Cardiac fibroblast (primary cell): ENCODE measurements at regions not wholly inside any gene's neighbourhood (a gene's known extent, or its start where the extent isn't known, plus 50 kb on each side); places are given as distances from the start of the nearest gene placed in this dataset.
A peak's percentile ranks its signal among the peaks of the same experiment; 100 is the strongest.
"Not testable (repeated sequence)": the region's sequence is repeated elsewhere in the genome, so short reads cannot be mapped to it uniquely, and the experiment has no call there.

Experiments used
- DNase-seq, 2 donors: peaks; one replicate each; pipeline versions ENCODE4 v3.0.0 to v3.0.0-alpha.2; 2010; ENCODE audit warnings: low read depth in 2 of 2
- H3K4me3 ChIP-seq, 2 donors: replicated peaks in 1 of 2; 1 replicate in 1 of 2; 2 replicates in 1 of 2; pipeline ENCODE4 v1.5.1; 2011; ENCODE audit warnings: low read depth in 2 of 2, low read length in 2 of 2, mild to moderate bottlenecking in 2 of 2, moderate library complexity in 1 of 2
- TF ChIP-seq, protein P1 (sequence below): IDR thresholded peaks from one replicate; pipeline ENCODE4 v1.5.1; 2011; ENCODE audit warnings: low read depth, mild to moderate bottlenecking, low read length, inconsistent platforms

DNA sequence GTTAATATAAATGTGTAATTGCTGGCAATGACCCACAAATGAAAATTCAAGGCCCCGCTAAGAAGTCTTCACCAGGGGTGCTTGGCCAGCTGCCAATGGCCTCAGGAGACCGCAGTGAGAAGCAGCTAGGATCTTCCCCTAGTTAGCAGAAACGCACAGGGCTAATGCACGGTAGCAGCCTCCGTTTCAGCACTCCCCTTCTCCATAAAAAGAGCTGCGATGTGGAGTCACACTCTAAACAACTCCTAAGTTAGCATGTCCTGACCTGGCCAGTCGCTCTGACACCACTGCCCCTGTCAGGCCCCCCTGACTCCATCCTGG is 139.0 kb downstream of the SEPTIN14 start:
- TF ChIP-seq, protein P1, sequence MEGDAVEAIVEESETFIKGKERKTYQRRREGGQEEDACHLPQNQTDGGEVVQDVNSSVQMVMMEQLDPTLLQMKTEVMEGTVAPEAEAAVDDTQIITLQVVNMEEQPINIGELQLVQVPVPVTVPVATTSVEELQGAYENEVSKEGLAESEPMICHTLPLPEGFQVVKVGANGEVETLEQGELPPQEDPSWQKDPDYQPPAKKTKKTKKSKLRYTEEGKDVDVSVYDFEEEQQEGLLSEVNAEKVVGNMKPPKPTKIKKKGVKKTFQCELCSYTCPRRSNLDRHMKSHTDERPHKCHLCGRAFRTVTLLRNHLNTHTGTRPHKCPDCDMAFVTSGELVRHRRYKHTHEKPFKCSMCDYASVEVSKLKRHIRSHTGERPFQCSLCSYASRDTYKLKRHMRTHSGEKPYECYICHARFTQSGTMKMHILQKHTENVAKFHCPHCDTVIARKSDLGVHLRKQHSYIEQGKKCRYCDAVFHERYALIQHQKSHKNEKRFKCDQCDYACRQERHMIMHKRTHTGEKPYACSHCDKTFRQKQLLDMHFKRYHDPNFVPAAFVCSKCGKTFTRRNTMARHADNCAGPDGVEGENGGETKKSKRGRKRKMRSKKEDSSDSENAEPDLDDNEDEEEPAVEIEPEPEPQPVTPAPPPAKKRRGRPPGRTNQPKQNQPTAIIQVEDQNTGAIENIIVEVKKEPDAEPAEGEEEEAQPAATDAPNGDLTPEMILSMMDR, result no peak
- no peak for DNase-seq

DNA sequence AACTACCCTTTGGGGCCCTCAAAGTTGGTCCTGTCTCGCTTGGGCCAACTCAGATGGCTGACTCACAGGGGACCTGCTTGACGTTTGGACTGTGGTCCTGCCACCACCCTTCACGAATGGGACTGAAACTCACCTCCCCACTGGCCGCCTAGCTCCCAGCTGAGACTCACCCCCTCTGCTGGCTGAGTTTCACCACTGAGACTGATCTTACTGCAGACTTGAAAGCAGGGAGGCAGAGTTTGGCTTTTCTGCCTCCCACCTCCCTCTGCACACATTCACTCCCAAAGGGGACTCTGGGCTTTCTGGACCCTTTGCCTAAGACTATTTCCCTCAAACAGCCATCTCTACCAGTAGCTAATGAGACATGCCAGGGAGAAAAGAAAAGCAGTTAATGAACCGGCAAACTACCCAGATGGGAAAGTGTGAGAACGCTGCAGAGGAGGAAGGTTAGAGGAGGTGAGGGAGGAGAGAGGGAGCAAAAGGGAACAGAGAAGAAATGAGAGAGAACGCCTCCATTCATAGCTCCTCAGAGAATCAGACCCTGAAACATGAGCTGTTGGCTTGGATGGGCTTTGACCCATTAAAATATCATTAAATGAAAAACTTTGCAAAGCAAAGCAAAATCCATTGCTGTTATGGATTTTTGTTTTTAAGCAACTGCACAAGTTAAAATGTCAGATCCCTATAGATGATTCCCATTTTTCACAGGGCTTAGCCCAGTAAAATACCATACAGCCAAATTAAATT is 139.5 kb downstream of the SEPTIN14 start:
- DNase-seq, H3K4me3 ChIP-seq: not testable (repeated sequence)

More for the DNA sequence above, 139.0 kb downstream of the SEPTIN14 start:
- no peak overlapping the region for H3K4me3 ChIP-seq

DNA sequence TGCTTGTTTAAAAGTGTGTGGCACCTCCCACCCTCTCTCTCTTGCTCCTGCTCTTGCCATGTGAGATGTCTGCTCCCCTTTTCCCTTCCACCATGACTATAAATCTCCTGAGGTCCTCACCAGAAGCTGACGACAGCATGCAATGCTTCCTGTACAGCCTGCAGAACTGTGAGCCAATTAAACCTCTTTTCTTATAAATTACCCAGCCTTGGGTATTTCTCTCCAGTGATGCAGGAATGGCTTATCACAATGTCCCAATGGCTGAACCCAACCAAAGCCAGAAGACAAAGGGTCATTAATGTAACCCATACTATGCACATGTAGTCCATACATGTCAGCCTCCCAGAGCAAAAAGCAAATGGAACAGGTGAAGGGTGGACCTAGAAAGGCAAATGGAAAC is 141.5 kb downstream of the SEPTIN14 start:
- DNase-seq, H3K4me3 ChIP-seq: not testable (repeated sequence)

DNA sequence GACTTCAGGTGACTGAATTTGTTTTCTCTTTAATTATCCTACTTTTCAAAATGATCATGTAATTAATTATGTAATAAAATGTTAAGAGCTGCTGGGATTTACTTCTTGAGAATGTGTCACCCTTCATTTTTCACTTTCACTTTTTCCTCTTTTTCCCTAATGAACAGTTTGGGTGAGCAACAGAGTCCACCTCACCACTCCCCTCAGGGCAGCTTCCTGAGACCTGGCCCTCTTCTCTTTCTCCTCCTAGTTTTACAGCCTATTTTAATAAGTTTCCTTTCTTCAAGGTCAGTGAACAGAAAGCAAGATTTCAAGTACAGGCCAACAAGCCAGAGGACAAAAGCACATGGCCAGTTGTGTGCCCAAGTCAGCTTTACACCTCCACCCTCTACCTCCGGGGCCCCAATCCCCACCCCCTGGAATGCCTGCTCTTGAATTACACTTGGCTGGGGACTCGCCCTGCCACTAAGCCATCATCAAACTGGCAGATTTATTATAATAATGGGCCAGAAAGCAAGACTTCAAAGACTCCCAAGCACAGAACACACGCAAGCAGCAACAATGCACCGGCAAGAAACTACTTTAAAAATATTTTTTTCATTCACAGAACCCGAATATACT is 143.1 kb upstream of the VOPP1 start:
- H3K4me3 ChIP-seq, DNase-seq: not testable (repeated sequence)

- DNase-seq, H3K4me3 ChIP-seq: not testable (repeated sequence)
These were observed 142.1 kb upstream of the VOPP1 start for GRCh38 chr7:55714370-55714769.

DNA sequence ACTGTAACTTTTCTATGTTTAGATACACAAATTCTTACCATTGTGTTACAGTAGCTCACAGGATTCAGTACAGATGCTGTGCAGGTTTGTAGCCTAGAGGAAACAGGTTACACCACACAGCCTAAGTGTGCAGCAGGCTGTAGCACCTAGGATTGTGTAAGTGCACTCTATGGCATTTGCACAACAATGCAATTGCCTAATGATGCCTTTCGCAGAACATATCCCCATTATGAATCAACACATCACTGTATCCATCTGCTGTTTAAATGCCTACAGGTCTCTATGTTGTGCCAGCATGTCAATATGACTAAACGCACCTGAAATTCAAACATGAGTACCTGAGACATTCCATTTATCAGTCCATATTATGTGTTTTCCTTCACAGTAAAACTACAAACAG is 138.0 kb upstream of the VOPP1 start:
- not testable (repeated sequence) for H3K4me3 ChIP-seq, DNase-seq

DNA sequence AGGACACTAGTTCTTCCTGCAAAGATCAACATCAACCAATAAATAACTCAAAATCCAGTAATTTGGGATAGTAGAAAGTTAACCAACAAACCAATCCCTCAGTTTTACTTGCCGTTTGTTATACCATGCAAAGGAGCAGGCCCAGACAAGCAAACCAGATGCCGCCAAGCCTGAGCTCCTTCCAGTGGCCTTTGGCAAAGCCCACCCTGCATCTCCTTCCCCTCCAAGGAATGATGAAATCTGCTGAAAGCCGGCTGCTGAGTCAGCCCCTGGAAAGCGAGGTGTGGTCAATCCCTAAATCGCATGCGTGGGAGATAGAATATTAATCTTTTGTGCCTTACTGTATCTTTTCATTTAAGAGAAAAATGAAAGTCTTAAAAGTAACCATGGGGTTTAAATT is 135.7 kb upstream of the VOPP1 start:
- not testable (repeated sequence) for H3K4me3 ChIP-seq
- DNase-seq, result peak in 1 of 2 donors; percentile 25

GRCh38 chr7:55707410-55707809 is 135.1 kb upstream of the VOPP1 start:
- DNase-seq, H3K4me3 ChIP-seq: not testable (repeated sequence)

DNA sequence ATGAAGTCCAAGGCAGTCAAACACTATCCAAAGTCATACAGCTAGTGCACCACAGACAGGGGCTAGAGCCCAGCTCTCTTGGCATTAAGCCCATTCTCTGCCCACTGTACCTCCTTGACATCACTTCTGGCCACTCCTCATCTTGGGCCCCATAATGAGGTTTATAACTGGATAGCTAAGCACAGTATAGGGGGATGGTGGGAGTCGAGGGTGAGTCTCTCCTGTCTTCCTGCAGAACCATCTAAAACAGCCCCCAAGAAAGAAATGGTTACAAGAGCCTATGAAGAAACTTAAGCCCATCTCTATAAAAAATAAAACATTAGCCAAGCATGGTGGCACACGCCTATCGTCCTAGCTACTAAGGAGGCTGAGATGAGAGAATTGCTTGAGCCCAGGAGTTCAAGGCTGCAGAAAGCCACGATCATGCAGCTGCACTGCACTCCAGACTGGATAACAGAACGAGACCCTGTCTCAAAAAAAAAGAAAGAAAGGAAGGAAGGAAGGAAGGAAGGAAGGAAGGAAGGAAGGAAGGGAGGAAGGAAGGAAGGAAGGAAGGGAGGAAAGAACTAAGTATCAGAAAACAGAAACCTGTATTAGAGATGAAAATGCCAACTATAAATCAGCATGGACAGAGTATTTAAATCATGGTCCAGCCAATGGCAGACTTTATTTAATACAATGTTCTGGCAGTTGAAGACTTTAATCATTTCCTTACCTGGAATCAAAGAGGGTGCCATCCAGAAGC is 134.3 kb upstream of the VOPP1 start:
- H3K4me3 ChIP-seq, DNase-seq: not testable (repeated sequence)

- H3K4me3 ChIP-seq, DNase-seq: not testable (repeated sequence)
These were observed 133.6 kb upstream of the VOPP1 start for GRCh38 chr7:55705728-55706450.

GRCh38 chr7:55702831-55703230 is 130.5 kb upstream of the VOPP1 start:
- not testable (repeated sequence) for H3K4me3 ChIP-seq, DNase-seq

GRCh38 chr7:55699450-55699842 is 127.1 kb upstream of the VOPP1 start:
- H3K4me3 ChIP-seq, DNase-seq: not testable (repeated sequence)

GRCh38 chr7:55698607-55699449 is 126.5 kb upstream of the VOPP1 start:
- not testable (repeated sequence) for DNase-seq, H3K4me3 ChIP-seq

GRCh38 chr7:55695893-55696701 is 123.8 kb upstream of the VOPP1 start:
- not testable (repeated sequence) for H3K4me3 ChIP-seq
- peak in 1 of 2 donors; percentile 6 for DNase-seq

- DNase-seq, H3K4me3 ChIP-seq: not testable (repeated sequence)
These were observed 122.2 kb upstream of the VOPP1 start for GRCh38 chr7:55694484-55694883.
